HG02973 (cell line): ENCODE measurements at regions not wholly inside any gene's neighbourhood (a gene's known extent, or its start where the extent isn't known, plus 50 kb on each side); places are given as distances from the start of the nearest gene placed in this dataset.

Experiments used
- ATAC-seq: cut with Tn5 transposase; IDR thresholded peaks from one replicate; pipeline ENCODE4 v1.9.1; 2021; ENCODE audit warnings: moderate library complexity; ENCODE audit not compliant: unreplicated experiment

DNA sequence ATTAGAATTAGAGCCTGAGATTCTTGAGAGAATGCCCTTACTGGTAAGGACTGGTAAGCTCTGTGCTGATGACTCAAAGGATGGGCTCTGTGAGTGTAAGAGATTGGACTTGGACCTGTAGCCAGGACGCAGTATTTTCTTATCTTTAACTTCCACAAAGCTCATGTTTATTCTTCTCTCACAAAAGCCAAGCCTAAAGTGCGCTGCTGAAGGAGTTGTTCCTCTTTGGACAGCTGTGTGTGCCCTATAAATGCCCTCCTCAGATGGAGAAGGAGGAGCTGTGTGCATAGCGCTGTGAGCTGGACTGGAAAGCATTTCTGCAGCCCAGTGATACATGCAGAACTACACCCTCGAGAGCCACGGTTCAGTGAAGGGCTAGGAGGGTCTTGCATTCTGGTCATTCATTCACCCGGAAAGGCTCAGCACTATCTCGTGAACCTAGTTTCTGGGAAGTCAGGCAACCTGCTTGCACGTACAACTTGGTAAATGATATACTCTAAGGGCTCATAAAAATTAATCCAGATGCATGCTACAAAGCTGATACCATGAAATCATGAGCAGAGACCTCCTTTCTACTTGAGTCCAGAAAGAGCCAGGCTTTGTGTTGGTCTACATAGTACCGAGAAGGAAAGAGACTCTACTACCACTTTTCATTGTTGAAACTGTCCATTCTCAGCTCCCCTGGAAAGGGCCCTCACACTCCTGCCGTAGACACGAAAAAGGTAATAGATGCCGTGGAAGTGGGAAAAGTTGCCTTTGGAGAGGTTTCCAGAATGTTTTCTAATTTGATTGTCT lies 103.0 kb upstream of the TBL1XR1 start:
- ATAC-seq = peak; percentile 71

DNA sequence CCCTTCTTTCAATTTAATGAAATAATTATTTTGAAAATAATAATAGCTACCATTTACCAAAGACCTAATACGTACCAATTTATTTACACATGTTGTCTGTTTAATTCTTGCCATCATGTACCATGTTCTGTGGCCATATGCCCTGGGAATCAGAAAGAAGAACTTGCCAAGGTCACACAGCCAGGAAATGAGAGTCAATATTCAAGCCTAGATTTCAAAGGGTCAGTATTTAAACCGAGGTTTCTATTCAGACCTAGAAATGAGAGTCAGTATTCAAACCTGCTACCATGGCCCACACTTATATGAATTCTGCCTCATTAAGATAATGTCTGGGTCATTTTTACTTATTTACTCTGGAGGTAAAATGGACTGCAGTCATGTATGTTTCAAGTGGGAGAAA lies 103.6 kb upstream of the TBL1XR1 start:
- peak; percentile 38 for ATAC-seq

DNA sequence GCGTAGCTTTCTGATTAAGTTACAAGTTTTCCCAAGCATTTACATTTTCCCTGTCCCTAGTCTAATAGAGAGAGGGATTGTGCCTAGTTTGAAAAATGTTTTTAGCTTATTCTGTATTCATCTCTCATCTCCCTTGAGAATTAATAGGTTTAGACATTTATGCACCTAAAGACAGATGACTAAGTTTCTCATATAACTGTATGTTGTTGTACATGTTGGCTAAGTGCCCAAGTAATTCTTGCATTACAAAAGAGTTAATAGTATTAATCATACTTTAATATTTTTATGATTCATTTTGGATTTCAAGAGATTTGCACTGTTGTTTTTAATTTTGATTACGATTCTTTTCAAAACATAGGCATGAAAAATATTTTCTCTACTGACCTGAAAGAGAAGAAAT lies 109.0 kb upstream of the TBL1XR1 start:
- ATAC-seq = no peak

DNA sequence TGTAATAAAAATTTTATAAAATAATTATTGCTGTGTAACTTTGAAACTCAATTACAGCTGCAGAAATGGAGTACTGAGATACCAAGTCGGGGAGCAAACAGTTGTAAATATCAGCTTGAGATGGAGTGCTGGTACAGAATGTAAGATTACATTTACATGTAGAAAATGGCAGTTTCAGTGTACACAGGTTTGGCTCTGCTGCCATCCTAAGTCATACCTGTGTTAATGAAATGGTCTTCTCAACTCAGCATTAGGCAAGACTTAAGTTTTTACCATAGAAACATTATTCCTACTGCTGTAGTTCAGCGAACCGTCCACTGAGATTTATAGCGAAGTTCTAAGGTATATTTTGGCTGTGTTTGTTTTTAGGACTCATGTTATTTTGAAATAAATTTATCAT lies 110.1 kb upstream of the TBL1XR1 start:
- no peak for ATAC-seq

DNA sequence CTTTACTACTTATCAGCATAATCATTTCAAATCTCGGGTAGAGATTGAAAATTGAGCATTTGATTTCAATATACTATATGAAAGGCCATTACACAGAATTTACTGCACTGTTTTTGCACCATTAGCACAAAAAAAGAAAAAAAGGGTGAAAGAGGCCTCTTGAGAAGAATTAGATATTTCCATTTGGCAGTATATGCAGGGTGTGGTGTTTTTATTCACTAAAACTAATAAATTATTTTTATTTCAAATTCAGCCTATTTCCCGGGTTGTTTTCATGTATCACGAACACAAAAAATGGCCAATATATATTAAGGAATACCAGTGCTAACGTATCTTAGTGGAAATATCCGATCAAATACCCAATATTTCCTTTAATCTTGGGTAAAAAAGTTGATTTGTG lies 110.5 kb upstream of the TBL1XR1 start:
- ATAC-seq = no peak

DNA sequence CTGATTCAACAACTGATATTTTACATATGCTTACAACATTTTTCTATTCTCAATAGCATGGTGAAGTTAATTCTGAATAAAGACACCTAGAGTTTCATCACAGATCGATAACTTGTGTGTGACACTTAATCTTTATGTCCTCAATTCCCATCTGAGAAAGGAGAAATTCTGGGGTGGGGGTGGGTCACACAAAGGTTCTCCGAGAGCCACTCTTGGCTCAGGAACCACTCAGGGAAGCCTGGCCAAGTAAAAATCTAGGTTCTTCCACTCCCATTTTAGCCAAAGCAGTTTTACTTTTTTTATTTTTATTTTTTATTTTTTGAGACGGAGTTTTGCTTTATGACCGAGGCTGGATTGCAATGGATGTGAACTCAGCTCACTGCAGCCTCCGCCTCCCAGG lies 111.0 kb upstream of the TBL1XR1 start:
- no peak for ATAC-seq

DNA sequence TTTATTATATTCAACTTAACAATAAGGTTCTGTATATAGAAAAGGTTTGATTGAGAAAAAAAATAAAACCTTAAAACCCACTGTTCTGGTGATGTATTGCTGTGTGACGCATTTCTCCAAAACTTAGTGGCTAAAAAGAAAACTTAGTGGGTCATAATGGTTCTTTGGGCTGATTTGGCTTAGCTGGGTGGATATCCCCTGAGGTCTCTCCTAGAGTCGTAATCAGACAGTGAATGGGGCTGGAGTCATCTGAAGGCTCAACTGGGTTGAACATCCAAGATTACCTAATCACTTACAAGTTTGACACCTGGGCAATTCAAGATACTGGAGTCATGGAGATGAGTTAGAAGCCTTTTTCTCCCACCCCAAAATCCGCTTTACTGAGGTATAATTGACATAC lies 111.6 kb upstream of the TBL1XR1 start:
- no peak for ATAC-seq

DNA sequence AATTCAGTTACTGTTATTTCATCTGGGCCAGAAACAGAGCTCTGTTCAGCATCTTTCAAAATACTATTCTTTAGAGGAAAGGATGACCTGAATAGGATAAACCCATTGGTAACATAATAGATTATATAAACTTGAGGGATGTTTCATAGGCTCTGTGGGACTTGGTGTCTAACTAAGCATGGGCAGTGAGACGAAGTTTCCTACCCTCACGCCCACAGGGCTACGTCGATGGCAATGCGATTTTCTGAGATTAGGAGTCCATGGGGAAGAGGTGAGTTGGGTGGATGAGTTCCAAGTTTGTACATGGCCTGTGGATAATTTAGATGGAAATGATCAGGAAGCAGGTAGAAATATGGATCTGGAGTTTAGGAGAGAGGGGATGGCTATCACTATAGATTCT lies 115.2 kb upstream of the TBL1XR1 start:
- ATAC-seq = no peak

DNA sequence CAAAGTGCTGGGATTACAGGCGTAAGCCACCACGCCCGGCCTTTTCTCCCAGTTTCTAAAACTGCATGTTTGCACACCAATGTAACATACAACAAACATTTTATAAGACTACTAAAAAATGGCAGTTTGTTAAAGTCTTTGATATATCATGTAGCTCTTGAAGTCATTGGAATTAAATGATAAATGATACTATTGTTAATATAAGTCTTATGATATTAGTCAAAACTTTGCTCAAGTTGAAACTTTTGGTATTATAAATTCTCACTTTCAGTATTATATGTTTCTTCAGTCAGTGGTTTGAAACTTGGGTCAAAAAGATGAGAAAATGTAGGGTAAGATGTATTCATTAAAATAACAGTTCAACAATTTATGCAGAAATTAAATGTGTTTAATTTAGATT lies 117.6 kb upstream of the TBL1XR1 start:
- ATAC-seq = peak; percentile 71

DNA sequence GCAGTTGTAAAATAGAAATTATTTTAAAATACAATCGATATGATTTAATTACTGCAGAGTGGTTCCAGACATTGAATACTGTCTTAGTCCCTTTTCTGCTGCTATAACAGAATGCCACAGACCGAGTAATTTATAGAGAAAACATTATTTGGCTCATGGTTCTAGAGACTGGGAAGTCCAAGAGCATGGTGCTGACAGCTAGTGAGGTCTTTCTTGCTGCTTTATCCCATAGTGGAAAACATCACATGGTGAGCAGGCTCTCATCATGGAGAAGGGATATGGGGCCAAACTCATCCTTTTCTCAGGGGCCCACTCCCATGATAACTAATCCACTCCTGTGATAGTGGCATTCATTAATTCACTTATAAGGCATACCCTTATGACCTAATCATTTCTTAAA lies 120.0 kb upstream of the TBL1XR1 start:
- ATAC-seq = no peak

DNA sequence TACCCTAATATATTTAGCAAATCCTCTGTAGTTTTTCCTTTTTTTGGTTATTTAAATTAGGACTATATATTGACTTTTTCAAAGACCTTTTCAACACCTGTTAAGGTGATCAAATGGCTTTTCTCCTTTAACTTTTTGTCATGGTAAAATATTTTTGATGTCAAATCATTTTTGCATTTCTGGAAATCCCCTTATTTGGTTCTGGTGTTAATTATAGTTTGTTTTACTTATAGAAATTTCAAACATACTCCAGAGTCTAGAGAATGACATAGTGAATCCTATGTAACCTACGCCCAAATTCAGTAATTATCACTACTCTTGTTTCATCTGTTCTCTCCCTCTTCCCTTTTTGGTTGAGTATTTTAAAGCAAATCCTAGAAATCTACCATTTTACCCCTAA lies 121.3 kb upstream of the TBL1XR1 start:
- no peak for ATAC-seq

DNA sequence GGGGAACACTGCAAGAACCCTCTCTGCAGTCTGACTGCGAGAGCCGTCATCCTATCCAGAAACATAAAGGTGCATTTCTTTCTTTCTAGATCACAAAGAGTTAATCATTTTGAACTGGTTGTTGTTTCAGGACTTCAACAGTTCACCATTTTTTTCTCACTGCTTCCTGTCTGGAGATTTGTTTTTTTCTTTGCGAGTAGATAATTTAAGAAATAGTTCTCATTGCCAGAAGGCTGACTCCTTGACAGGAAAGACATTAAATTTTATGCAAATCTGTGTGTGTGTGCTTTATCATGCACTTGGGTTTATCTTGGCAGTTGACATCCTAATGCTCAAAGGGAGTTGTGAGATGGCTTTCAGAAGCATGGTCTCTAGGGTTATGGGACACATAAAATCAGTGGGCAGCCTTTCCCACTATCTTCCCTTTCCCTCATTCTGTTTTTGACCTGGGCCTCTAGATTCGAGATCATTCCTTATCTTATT lies 123.5 kb upstream of the TBL1XR1 start:
- ATAC-seq = no peak

DNA sequence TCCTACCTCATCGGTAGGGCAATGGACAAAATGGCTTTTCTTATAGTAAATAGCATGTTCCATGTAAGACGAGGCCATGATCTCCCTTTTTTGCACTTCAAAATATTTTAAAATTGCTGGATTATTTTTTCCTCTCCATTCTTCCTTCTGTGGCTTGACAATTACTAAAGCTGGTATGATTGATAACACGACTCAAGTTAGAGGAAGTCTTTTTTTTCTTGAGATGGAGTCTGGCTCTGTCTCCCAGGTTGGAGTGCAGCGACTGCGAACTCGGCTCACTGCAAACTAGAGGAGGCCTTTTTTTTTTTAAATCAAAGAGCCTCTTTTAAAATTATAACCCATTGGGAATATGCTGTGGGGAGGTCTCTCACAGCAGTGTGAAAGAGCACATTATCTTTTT lies 124.5 kb upstream of the TBL1XR1 start:
- ATAC-seq = no peak

DNA sequence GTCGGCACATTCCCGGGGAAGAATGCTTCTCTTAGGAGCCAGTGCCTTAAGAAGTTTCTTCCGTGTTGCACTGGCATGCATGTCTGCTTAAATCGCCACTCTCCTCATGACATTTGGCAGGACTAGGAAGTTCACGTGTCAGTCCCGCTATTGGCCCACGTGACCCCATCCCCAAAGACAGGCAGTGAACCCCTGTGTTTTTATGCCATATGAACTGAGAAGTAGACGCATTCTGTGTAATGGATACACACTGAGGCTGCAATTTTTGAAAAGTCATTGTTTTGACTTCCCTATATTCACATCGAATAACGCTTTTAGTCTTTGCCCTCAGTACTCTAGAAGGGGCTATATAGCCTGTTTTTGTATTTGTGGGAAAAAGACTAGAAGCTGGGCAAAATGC lies 125.6 kb upstream of the TBL1XR1 start:
- ATAC-seq = no peak

DNA sequence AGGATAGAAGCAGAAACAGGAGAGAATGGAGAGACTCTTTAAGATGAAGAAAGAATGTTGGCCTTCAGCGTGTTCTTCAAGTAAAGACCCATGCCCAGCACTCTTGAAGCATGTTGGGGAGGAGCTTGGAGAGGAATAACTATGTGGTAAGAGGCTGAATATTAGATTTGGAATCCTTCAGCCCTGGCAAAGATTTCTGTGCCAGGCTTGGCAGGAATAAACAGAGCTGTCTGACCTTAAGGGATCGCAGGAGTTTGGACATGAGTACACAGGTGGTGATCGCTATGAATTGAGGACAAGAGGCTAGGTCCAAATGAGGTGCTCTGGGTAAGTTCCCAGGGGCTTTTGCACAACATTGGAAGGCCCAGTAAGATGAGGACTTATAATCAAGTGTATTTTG lies 132.6 kb upstream of the TBL1XR1 start:
- ATAC-seq = no peak

DNA sequence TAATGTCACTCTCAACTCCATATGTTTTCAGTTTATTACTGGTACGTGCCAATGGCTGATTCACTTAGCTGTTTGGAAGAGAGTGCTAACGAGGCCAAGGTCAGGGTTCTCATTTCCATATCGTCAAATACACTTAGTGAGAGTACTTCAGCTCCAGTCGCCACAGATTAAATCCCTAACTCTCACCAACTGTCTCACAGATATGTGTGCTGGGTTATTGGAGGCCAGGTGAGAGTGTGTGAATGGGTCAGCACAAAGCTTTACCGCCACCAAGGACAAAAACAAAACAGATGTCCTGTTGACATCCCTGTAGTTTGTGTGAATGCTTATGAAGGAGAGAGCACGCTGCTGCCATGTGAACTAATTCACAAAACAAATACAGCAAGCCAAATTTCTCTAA lies 133.5 kb upstream of the TBL1XR1 start:
- ATAC-seq = no peak

DNA sequence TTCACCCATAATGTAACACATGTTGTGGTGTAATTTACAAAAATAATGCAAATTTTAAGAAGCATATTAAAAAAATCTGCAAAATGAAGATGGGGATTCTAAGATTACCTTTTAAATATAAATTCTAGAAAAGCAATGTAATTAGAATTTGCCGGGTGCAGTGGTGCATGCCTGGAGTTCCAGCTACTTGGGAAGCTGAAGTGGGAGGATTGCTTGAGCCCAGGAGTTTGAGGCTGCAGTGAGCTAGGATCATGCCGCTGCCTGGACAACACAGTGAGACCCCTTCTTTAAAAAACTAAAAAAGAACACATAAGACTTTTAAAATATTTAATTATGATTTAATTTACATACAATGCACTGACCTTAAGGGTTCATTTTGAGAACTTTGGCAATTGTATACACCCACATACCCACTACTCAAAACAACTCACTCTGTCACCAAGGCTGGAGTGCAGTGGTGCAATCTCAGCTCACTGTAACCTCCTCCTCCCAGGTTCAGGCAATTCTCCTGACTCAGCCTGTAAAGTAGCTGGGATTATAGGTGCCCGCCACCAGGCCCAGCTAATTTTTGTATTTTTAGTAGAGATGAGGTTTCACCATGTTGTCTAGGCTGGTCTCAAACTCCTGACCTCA lies 134.0 kb upstream of the TBL1XR1 start:
- ATAC-seq = no peak

DNA sequence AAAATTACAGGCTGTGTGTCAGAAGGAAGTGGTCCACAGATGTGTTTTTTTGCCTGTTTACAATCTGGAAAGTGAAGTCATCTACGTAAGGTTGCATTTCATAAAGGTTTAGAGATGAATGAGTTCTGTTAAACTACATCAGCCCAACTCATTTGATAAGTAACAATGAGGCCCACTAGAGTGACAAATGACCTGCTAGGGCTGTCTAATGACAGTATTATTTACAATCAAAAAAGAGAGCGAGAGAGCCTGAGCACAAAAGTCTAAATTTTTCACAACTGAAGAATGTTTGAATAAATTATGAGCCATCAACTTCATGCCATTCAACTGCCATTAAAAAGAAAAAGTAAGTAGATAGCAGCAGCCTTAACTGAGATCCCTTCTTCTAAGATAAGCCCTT lies 135.7 kb upstream of the TBL1XR1 start:
- no peak for ATAC-seq

DNA sequence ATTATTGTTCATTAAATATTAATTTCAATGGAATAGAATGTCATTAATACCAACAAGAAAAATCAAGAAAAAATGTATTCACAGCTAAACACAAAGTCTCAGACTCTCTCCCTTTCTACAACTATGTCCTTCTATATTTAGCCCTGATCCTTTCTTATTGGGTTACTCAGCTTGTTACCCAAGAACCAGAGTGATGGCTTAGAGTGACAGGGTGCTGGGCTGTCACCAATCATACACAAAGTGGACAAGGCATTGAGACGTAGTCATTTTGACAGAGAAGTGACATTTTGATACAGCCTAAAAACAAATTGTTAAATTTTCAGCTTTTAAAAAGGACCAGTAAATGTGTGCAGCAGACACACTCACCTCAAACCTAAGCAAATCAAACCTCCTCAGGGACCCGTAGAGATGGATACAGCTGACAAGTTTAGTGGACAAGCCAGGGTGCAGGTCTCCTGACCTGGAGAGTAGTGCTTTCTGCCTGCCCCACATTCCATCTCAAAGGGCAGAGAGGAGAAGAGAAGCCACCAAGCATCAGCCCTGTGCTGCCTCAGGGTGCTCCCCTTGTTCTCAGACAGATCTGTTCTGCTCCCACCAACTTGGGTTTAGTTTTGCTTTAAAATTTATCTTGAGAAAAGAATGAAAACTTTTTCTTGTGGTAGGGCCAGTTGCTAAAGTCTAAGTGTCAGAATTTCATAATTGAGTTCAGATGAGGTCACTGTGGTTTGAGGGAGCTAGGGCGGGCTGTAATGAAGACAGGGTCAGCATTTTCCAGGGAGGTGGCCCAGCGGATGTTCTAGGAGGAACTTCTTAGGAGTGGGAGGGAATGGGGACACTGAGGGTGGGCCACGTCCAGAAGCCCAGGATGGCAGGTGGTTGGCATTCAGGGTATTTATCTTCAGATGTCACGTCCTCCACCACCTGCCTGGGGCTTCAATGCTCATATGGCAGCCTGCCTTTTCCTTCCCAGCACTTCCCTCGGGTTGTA lies 136.5 kb upstream of the TBL1XR1 start:
- ATAC-seq = no peak

DNA sequence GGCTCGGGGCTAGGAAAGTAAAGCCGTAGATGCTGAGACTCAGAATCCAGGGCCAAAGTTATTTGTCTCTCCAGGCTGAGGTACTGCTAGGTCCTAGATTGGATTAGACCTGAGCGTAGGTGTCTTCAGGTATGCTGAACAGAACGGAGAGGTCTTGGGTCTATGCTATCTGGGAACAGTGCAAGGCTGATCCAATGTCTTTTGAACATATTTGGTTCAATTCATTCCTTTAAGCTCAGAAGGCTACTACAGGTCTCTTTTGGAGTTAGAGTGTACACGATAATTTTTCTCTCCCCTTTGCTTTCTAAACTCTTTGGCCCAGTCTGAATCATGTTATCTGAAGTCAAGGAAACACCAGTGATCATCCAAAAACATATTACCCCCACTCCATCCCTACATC lies 137.5 kb upstream of the TBL1XR1 start:
- ATAC-seq = no peak

DNA sequence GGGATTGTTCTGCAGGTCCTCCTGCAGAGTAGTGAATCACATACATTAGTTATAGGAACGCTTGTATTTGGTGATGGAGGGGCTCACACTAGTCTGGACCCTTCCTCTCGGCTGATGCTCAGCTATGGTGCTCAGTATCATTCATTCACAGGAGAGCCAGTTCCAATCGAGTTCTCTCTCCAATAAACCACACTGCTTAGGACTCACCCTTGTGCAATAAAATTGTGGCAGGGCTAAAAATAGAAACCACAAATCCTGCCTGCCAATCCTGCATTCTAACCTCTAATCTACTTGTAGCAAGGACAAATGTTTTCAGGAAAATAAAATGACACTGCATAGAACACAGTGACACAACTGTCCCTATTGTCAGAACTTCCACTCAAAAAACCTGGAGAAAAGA lies 138.4 kb upstream of the TBL1XR1 start:
- ATAC-seq = no peak
